MG63 (cell line): ENCODE measurements at regions not wholly inside any gene's neighbourhood (a gene's known extent, or its start where the extent isn't known, plus 50 kb on each side); places are given as distances from the start of the nearest gene placed in this dataset.

Experiments used
- DNase-seq: peaks from one replicate; pipeline ENCODE4 v3.0.0-alpha.2; 2020
- H3K27me3 ChIP-seq: fragments of 250-450 bp; sonication (Bioruptor Pico); 2 replicates; pipeline ENCODE4 v1.5.1; 2020; ENCODE audit warnings: mild to moderate bottlenecking, moderate library complexity
- H3K36me3 ChIP-seq: fragments of 250-450 bp; sonication (Bioruptor Pico); 2 replicates; pipeline ENCODE4 v1.5.1; 2020; ENCODE audit warnings: mild to moderate bottlenecking, moderate library complexity
- H3K4me3 ChIP-seq: fragments of 250-450 bp; sonication (Bioruptor Pico); 2 replicates; pipeline ENCODE4 v1.5.1; 2020; ENCODE audit warnings: mild to moderate bottlenecking, moderate library complexity
- H3K9me3 ChIP-seq: fragments of 250-450 bp; sonication (Bioruptor Pico); 2 replicates; pipeline ENCODE4 v1.5.1; 2020; ENCODE audit warnings: mild to moderate bottlenecking, moderate library complexity

DNA sequence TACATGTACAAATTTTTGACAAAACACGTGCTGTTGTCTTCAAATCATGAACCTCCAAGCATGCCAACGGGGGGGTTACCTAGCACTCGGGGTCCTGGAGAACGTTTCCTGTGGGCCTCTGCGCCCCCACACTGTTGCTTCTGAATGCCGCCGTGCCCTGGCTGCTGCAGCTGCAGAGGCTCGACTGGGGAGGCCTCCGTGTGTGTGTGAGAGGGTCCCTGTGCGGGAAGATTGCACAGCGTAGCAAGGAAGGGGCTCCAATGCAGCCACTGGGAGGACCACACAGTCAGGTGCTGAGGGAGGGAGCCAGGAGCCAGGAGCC is 1322.2 kb downstream of the TBC1D22A start:
- Histone ChIP-seq H3K9me3 (no peaks in the 10 kb centered on the region), H3K36me3 (no peaks in the 10 kb centered on the region), H3K27me3 (no peaks in the 10 kb centered on the region; the same call in 1 of the 2 replicates), H3K4me3 (no peak overlapping the region)
- DNase-seq: no peak

DNA sequence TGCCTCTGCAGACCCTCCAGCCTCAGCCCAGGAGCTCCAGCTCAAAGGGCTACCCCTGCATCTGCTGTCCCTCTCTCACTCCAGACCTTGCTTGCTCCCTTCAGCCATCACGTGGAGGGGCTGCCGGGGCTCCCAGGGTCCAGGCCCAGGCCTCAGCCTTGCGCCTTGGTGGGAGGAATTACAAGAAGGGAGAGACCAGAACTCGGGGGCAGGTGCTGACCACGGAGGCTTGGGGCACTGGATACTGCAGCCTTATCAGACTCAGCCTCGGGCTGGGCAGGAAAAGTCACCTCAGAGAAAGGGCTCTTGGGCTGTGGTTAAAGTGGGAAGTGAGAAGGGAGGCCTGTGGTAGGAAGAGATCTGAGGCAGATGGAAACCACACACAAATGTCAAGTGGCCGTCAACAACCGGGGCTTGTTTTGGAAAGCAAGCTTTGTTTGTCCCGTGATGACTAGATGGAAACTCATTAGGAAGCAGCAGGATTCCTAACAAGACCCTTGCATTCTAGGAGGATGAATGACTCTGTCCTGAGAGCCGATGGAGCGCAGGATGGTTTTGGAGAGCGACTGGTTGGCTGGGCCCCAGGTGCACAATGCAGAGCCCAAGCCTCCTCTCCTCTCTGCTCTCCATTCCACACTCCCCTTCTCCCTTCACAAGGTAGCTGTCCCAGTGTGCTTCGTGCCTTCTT is 1321.7 kb downstream of the TBC1D22A start:
- H3K9me3 ChIP-seq: no peaks in the 10 kb centered on the region
- no peaks in the 10 kb centered on the region; the same call in 1 of the 2 replicates for H3K27me3 ChIP-seq
- DNase-seq: no peak
- no peaks in the 10 kb centered on the region for H3K36me3 ChIP-seq
- no peak overlapping the region for H3K4me3 ChIP-seq

DNA sequence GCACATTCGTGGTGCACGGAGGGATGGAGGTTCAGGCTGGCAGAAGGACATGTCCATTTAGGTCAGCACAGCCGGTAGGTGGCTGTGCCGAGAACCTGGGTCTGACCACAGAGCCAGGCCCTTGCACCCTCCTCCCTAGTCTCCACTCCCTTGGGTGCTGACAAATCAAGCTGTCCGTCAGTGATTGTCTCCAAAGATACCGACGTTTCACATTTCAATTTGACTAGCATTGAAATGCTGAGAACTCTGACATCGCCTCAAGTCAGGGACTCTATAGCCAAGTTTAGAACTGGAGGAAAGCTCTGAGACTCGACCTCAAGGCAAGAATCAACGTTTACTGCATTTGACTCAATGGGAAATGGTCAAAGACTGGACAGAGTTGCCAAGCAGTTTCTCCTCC is 1321.1 kb downstream of the TBC1D22A start:
- no peaks in the 10 kb centered on the region for H3K36me3 ChIP-seq
- H3K27me3 ChIP-seq: no peaks in the 10 kb centered on the region; the same call in 1 of the 2 replicates
- DNase-seq: no peak
- no peaks in the 10 kb centered on the region for H3K9me3 ChIP-seq
- no peak overlapping the region for H3K4me3 ChIP-seq

DNA sequence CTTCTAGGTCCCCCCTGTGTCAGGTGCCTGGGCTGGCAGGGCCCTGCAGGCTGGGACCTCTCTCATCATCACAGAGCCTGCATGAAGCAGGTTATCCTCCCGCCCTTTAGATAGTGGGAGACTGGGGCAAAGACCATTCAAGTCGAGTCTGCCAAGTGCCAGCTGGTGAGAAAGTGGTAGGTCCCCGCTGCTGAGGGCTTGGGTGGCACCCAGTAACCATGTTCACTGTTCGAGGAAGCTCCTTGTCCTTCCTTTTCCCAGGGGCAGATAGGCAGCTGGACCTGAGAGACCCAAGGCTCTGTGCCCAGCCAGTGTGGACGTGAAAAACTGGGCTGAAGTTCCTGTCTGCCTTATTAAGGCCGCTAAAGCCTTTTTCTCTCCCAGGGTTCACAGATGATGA is 1319.8 kb downstream of the TBC1D22A start:
- no peaks in the 10 kb centered on the region for H3K36me3 ChIP-seq
- H3K9me3 ChIP-seq: no peaks in the 10 kb centered on the region
- DNase-seq: no peak
- H3K4me3 ChIP-seq: no peak overlapping the region
- H3K27me3 ChIP-seq: no peaks in the 10 kb centered on the region; the same call in none of the 2 replicates

DNA sequence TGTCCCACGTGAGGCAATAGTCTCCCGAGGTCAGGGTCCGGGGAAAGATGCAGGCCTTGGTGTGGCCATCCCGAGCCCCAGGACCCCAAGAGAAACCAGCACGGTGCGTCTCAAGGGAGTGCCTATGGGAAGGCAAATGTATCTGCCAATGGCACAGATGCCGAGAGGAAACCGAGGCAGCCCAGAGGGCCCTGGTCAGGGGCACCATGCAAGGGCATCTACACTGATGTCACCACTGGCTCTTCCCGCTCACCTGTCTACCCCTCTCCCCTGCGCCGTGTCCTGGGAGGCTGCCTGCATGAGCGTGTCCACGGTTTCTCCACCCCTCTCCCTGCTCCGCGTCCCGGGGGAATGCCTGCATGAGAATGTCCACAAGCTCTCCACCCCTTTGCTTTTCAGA is 1318.8 kb downstream of the TBC1D22A start:
- H3K4me3 ChIP-seq: no peak overlapping the region
- H3K27me3 ChIP-seq: no peaks in the 10 kb centered on the region; the same call in none of the 2 replicates
- no peaks in the 10 kb centered on the region for H3K9me3 ChIP-seq
- no peaks in the 10 kb centered on the region for H3K36me3 ChIP-seq
- no peak for DNase-seq

DNA sequence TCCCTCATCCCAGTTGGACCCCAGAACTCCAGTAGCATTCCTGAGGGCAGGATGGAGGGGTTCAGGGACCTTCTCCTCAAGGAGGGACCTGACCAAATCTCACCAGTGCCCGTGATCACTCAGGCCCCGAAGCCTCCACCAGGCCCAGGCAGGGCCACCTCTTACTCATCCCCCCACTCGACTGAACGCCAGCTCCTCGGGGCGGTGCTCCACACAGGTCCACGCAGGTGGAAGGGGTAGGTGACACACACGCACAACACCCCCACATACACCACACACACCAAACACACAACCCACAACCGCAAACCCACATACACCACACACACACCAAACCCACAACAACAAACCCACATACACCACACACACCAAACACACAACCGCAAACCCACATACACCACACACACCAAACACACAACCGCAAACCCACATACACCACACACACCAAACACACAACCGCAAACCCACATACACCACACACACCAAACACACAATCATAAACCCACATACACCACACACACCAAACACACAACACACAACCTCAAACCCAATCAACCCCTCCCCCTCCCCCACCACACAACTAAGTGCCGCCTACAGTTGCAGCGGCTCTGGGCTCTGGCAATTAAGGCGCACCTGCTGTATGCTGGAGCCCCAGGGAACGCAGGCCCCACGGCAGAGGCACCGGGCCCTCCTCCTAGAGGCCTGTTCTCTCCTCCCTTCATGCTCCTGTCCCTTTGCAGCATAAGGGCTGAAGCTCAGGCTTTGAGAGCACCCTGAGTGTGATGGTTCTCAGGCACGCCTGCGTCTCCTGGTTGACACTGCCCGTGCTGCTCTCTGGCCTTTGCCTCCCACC is 1318.1 kb downstream of the TBC1D22A start:
- Histone ChIP-seq H3K27me3 (no peaks in the 10 kb centered on the region; the same call in none of the 2 replicates), H3K36me3 (no peaks in the 10 kb centered on the region), H3K9me3 (no peaks in the 10 kb centered on the region), H3K4me3 (no peak overlapping the region)
- DNase-seq: no peak

DNA sequence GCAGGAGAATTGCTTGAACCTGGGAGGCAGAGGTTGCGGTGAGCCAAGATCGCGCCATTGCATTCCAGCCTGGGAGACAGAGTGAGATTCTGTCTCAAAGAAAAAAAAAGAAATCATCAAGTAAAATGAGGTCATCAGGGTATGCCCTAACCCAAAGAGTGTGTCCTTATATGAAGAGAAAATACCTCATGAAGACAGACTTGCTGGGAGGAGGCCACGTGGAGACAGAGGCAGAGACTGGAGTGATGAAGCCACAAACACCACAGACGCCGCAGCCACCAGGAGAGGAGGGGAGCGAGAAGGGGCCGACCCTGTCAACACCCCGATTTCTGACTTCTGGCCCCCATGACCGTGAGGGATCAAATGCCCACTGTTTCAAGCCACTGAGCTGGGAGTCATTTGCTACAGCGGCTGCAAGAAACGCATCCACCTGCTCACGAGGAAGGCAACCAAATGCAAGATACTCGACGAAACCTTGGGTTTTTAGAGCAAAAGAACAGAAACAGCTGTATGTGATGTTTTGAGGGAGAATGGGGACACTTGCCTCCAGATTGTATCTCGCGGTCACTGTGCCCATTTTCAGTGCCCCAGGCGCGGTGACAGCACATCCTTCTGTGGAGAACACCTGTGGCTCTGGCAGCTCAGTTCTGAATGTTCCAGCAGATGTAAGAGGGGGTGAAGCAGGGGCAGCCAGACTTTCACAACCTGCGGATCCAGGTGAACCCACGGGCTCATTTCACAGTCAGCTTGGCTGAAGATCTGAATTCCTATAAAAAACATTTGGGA is 1317.2 kb downstream of the TBC1D22A start:
- DNase-seq: no peak
- H3K27me3 ChIP-seq: no peaks in the 10 kb centered on the region; the same call in none of the 2 replicates
- no peaks in the 10 kb centered on the region for H3K36me3 ChIP-seq
- no peaks in the 10 kb centered on the region for H3K9me3 ChIP-seq
- H3K4me3 ChIP-seq: no peak overlapping the region

DNA sequence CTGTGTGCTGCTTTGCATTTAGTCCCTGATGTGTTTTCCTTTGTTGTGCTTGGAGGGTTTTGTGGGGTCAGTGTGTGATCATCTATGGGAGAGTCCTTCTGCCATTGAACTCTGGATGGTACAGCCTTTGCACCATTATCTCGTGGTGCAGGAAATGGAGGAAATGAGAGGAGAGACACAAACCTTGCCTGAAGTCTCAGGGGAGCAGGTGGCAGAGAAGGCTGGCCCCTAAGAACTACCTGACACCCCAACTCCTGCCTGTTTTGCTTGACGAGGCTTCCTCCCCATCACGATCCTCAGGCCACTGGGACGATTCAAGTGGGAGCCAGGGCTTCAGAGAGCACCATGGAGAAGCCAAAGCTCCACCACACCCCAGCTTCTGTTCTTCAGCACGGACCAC is 1316.4 kb downstream of the TBC1D22A start:
- no peaks in the 10 kb centered on the region; the same call in none of the 2 replicates for H3K27me3 ChIP-seq
- no peaks in the 10 kb centered on the region for H3K36me3 ChIP-seq
- H3K9me3 ChIP-seq: no peaks in the 10 kb centered on the region
- no peak overlapping the region for H3K4me3 ChIP-seq
- DNase-seq: no peak

DNA sequence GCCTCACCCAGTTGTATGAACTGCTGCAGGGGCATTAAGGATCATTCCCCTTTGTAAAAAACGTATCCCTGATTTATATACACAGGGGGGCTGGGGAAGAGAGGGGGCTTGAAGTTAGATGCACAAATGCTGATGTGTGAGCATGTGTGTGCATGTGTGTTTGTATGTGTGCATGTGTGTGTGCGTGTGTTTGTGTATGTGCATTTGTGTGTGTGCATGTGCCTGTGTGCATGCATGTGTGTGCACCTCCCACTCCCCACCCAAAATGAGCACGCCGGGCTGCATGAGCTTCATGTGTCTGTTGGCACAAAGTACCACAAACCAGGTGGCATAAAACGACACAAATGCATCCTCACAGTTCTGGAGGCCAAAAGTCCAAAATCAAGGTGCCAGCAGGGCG is 1315.2 kb downstream of the TBC1D22A start:
- Histone ChIP-seq H3K27me3 (no peaks in the 10 kb centered on the region; the same call in none of the 2 replicates), H3K4me3 (no peak overlapping the region), H3K36me3 (no peaks in the 10 kb centered on the region), H3K9me3 (no peaks in the 10 kb centered on the region)
- no peak for DNase-seq

DNA sequence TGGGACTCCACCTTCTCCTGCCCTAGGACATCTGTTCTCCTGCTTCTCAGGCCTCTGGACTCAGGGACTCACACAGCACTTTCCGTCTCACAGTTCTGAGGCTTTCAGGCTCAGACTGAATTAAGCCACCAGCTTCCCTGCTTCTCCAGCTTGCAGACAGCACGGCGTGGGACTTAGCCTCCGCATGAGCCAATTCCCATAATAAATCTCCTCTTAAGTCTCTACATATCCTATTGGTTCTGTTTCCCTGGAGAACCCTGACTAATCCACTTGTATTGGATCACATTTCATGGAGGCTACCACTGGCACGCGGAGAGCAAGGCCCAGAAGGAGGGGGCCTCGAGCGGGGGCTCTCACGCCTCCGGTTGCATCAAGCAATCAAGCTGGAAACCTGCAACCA is 1313.6 kb downstream of the TBC1D22A start:
- Histone ChIP-seq H3K27me3 (no peaks in the 10 kb centered on the region; the same call in none of the 2 replicates), H3K4me3 (no peak overlapping the region), H3K9me3 (no peaks in the 10 kb centered on the region), H3K36me3 (no peaks in the 10 kb centered on the region)
- DNase-seq: no peak

DNA sequence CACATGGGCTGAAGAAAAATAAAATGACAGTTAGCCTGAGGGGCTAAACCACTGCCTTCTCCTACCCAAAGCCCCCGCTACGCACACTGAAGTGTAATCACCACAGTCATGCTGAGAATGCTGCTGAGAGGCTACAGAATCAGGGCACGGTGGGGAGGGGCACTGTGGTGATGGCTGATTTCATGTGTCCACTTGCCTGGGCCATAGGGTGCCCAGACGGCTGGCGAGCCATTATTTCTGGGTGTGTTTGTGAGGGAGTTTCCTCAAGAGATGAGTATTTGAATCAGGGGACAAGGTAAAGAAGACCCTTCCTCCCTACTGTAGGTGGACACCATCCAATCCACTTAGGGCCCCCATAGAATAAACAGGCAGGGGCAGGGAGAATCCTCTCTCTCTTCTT is 1313.2 kb downstream of the TBC1D22A start:
- Histone ChIP-seq H3K36me3 (no peaks in the 10 kb centered on the region), H3K4me3 (no peak overlapping the region), H3K9me3 (no peaks in the 10 kb centered on the region), H3K27me3 (no peaks in the 10 kb centered on the region; the same call in none of the 2 replicates)
- no peak for DNase-seq

DNA sequence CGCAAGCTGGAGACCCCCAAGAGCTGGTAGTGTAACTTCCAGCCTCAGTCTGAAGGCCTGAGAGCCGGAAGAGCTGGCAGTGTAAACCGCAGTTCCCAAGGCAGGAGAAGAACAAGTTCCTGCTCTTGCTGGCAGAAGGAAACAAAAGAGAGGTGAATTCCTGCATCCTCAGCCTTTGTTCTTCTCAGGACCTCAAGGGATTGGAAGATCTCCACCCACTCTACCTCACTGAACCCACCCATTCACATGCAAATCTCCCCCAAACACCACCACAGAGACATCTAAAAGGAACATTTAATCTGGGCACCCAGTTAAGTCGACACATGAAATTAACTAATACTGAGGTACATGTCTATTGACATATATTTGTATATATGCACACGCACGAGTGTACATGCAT is 1310.3 kb downstream of the TBC1D22A start:
- Histone ChIP-seq H3K36me3 (no peaks in the 10 kb centered on the region), H3K9me3 (no peaks in the 10 kb centered on the region), H3K4me3 (no peak overlapping the region), H3K27me3 (no peaks in the 10 kb centered on the region; the same call in 1 of the 2 replicates)
- DNase-seq: no peak

DNA sequence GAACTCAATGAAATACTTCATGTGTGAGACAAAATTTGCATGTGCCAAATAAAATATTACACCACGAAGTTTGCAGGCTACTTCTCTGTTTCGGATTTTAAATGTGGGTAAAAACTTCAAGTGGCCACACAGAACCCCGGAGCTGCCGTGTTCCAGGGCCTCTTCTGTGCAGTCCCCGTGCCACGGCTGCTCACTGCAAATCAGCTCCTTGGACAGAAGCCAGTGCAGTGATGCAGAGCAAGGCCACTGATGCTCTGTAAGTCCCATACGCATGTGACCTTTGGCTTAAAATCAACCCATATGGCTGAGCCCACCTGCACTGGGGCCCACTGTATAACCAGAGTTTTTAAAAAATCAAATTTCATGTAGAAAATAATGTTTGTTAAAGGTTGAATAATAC is 1309.4 kb downstream of the TBC1D22A start:
- no peak for DNase-seq
- Histone ChIP-seq H3K9me3 (no peaks in the 10 kb centered on the region), H3K4me3 (no peak overlapping the region), H3K36me3 (no peaks in the 10 kb centered on the region), H3K27me3 (no peaks in the 10 kb centered on the region)

DNA sequence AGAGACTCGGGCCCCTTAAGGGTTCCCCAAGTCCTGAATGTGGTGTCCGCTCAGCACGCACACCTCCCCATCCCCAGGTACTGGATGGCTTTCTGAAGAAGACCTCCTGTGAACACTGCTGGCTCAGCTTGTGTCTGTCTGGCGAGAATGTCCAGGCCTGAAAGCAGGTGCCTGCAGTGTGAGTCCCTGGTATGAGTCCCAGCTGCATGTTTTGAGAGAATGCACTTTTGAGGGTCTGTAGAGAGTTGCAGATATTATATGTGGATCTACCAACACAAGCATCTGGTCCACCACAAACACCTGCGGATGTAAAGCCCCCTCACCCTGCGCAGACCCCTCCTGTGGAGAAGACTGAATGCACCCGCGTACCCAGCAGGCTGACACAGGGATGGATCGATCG is 1308.9 kb downstream of the TBC1D22A start:
- Histone ChIP-seq H3K36me3 (no peaks in the 10 kb centered on the region), H3K9me3 (no peaks in the 10 kb centered on the region), H3K4me3 (no peak overlapping the region), H3K27me3 (no peaks in the 10 kb centered on the region)
- DNase-seq: no peak

DNA sequence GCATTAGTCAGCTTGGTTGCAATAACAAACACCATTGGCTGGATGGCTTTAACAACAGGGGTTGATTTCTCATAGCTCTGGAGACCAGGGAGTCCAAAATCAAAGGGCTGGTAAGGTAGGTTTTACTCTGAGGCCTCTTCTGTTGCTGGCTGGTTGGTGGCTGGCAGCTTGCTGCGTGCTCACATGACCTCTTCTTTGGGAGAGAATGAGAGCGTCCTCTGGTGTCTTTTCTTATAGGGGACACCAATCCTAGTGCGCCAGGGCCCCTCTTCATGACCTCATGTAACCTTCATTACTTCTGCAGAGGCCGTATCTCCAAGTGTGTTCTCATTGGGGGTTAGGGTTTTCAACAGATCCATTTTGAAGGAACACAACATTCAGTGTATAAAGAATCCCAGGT is 1308.3 kb downstream of the TBC1D22A start:
- Histone ChIP-seq H3K4me3 (no peak overlapping the region), H3K27me3 (no peaks in the 10 kb centered on the region), H3K36me3 (no peaks in the 10 kb centered on the region), H3K9me3 (no peaks in the 10 kb centered on the region)
- no peak for DNase-seq

DNA sequence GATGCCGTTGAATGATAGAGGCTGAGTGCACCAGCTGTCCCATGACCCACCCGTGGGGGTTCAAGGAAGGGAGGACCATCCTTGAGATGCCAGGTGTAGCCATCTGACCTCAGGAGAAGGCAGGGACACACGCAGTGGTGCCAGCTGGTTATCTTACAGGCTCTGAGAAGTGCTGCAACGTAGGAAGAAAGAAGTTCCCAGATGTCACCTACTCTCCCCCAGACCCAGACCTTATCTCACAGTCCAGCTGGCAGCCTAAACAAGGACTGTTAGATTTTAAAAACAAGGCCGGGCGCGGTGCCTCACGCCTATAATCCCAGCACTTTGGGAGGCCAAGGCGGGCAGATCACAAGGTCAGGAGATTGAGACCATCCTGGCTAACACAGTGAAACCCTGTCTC is 1307.6 kb downstream of the TBC1D22A start:
- no peaks in the 10 kb centered on the region for H3K9me3 ChIP-seq
- no peak overlapping the region for H3K4me3 ChIP-seq
- H3K27me3 ChIP-seq: no peaks in the 10 kb centered on the region
- no peaks in the 10 kb centered on the region for H3K36me3 ChIP-seq
- DNase-seq: no peak

DNA sequence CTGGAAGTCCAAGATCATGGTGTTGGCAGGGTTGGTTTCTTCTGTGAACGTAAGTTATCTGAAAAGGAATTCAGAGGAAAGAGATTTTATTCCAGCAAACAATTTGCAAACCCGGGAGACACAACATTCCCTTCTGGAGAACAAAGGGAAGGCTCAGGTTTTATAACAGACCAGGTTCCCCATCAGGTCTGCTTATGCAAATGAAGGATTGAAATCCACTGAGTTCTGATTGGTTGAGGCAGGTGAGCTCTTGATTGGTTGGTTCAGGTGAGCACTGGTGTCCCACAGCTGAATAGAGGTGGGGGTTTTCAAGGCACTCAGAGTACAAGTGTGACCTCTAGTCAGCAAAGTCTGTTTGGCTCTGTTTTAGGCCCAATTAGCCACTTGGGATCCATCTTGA is 1306.8 kb downstream of the TBC1D22A start:
- H3K4me3 ChIP-seq: no peak overlapping the region
- DNase-seq: no peak
- H3K27me3 ChIP-seq: no peaks in the 10 kb centered on the region
- H3K9me3 ChIP-seq: no peaks in the 10 kb centered on the region
- H3K36me3 ChIP-seq: no peaks in the 10 kb centered on the region
